Activated CD4-positive, CD25-positive, alpha-beta regulatory T cell (primary cell): ENCODE measurements at regions not wholly inside any gene's neighbourhood (a gene's known extent, or its start where the extent isn't known, plus 50 kb on each side); places are given as distances from the start of the nearest gene placed in this dataset.
"Not testable (repeated sequence)": the region's sequence is repeated elsewhere in the genome, so short reads cannot be mapped to it uniquely, and the experiment has no call there.

Experiments used
- DNase-seq, 4 experiments: peaks; one replicate each; lab custom pipeline; 2025; lab: John Stamatoyannopoulos, UW

DNA sequence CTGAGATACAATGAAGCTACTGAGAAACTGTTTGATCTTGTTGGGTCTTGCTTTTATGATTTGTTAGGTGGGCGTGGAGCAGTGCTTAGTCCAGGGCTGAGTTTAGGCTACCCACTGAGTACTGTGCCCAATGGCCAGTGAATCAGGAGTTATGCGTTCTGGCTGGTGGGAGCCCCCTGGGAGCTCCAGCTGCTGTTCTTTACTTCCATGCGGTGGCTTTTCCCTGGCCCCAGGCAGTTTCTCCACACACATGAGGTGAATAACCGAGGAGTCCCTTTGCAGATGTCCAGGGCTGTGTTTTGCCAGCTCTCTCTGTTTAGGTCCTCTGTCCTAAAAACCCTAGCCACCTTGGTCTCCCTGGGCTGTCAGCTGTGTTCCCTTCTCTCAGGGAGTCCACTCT is 106.5 kb downstream of the KLF13 start:
- DNase-seq = no peak

DNA sequence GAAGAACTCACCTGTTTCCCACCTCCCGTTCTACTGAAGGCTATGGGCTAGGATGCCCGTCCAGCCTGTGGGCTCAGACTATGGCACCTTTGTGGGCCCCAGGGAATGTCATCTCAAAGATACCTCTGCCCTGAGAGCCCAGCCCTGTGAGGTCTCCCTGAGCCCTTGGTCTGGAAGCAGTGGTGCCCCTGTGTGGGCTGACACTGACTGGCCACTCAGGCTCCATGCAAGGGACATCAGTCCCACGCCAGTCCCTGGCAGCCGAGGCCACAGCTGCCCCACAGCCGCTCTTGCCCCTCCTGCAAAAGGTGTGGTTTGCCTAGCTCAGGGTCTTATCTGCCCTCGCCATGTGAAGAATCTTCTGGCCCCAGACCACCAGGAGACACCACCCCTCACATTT is 106.9 kb downstream of the KLF13 start:
- DNase-seq = no peak

DNA sequence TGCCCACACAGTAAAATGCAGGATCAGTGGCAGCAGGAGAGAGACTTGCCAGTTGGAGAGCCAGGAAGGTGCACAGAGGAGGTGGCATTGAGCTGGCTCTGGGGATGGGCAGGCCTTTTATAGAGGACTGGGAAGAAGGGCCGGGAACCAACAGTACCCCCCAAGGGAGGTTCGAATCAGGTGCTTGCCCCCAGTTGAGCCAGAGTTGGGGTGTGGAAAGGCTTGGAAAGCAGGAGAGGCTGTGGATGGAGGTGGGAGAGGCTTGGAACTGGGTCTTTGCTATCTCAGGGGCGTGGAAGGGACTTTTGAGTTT is 107.6 kb downstream of the KLF13 start:
- DNase-seq = no peak

DNA sequence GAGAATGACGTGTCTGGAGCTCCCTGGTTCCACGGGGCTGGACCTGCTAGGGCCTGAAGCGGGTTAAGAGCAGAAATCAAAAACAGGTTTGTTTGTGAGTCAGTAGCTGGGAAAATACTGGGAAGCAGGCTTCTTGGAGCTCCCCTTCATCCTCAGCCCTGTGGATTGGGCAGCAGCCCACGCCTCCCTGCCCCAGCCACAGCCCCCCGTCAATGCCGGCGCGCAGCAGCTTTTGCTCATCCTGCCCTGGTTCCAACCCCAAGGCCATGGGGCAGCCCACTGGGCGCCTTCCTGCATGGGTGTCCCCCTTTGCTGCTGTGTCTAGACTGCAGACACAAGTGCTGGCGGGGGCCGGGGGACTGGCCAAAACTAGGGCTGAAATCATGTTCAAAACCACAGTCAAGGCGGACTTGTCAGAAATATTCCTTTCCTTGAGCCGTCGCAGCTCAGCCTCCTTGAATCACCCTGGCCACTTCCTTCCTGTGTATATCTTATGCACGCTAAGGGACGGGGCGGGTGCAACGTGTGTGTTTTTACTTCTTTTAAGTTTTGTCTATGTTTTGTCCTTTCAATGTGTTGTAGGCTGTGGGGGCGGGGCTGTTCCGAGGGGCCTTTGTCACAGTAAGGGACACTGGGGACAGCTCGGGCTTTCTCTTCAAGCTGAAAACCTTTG is 108.1 kb downstream of the KLF13 start:
- peak; percentile 50 to 67 (median 62) for DNase-seq

DNA sequence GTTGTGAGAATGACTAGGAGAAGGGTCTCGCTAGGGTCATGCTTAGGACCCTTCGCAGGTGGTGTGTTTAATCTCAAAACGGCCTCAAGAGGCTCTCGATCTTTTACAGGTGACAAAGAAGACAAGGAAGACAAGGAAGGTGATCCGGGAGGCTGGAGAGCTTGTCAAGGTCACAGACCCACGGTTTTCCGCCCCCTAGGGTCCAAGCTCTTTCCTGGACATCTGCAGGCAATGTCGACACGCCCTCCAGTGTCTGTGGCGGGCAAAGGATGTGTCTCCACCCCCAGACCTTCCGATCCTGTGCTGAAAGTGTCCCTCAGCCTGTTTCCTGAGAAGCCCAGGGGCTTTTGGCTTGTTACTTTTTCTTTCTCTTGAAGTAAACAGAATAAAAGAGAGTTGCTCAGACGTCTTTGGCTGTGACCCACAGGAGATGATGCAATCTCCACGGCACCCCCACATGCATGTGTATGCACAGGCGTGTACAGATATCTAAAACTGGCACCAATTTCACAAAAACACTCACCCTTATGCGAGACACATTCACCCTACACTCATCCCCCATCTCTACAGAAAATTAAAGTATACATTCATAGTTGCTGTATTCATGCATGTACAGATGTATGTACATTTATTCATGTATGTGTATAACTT is 108.8 kb downstream of the KLF13 start:
- peak; percentile 32 to 60 (median 46) for DNase-seq

DNA sequence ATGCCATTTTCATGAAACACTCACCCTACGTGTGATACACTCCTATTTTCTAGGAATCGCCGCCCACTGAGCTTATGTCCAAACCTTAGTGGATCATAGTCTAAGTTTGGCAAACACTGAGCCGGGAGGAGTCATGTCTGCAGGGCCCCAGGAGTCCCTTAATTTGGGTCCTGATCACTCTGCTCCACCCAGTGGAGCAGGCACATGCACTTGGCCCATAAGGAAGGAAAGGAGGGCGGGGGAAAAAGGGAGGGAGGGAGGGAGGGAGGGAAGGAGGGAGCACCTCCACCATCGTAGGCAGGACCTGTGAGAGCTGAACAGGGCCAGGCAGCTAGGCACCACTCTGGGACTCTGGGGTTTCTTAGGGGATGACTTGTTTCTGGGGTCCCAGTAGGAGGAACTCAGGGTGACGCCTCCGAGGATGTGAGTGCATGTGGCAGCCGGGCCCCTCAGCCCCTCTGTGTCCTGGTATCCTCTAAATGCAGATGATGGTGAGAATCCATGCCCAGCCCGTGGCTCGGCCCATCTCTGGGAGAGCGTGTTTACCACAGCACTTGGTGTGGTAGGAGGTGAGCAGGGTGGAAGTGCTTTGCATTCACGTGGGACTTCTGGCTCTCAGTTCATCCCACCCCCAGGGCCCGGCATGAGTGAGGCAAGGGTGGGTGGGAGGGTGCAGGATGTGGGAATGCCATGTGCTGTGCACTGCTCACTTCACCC is 109.4 kb downstream of the KLF13 start:
- DNase-seq = no peak

DNA sequence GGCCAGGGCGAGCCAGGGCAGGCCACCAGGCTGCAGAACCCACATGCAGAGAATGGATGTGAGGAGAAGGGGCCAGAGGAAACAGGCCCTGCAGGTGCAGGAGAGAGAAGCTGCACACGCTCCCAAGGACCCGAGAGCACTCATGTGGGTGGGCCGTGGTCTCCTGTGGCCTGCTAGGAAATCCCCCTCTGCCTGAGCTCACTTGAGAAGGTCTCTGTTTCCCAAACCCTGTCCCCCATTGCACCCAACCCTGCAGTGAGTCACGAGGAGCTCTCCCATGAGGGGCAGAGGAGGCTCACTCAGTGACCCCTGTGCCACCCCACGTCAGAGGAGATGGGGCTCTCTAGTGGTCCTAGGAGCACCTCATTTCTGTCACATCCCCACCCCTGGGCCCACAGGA is 111.1 kb downstream of the KLF13 start:
- peak in 1 of 4 experiments; percentile 12 for DNase-seq

DNA sequence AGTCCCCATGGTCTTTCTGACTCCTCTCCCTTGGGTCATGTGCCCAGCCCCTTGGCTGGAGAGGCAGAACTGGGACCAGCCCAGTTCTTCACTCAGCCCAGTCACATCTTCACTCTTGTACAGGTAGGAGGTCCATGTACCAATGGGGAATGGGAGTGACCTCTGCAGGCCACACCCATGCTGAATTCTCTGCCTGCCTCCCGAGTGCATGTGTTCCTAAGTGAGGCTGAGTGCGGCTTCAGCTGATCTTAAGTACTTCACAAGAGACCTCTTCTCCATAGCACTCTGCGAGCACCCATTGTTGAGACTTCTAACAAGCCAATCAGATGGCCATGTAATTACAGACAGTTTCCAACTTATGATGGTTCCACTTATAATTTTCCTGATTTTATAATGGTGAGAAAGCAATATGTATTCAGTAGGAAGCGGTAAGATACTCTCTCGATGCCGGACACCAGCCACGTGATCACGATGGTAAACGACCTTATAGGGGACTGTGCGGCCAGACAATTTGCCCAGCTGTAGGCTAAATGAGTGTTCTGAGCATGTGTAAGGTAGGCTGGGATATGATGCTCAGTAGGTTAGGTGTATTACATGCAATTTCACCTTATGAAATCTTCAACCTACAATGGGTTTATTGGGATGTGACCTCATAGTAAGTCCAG is 112.1 kb downstream of the KLF13 start:
- DNase-seq = no peak

DNA sequence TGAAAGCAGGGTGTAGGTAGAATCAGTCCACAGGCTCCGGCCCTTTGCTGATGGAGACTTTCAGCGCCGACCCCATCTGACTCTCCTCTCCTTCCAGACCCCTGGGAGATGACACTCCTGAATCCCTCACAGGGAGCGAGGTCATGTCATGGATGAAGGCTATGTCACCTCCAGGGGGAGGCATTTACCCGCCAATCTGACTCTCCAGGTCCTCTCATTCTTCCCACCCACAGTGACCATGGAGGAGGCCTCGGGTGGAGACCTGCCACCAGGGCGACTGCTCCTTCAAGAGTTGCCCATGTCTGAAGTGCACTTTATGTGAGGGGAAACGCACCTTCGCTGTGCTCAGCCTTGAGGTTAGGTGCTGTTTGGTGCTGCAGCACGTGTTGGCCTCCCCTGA is 112.7 kb downstream of the KLF13 start:
- no peak for DNase-seq

DNA sequence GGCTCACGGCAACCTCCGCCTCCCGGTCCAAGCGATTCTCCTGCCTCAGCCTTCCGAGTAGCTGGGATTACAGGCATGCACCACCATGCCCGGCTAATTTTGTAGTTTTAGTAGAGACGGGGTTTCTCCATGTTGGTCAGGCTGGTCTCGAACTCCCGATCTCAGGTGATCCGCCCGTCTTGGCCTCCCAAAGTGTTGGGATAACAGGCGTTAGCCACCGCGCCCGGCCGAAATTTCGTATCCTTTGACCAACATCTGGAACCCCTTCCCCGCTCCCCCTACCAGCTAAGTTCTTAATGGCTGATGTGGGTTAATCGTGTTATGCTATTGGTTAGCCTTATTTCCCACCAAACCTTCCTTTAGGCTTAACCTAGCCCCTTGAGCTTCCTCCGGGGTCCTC is 113.6 kb downstream of the KLF13 start:
- DNase-seq = not testable (repeated sequence)

DNA sequence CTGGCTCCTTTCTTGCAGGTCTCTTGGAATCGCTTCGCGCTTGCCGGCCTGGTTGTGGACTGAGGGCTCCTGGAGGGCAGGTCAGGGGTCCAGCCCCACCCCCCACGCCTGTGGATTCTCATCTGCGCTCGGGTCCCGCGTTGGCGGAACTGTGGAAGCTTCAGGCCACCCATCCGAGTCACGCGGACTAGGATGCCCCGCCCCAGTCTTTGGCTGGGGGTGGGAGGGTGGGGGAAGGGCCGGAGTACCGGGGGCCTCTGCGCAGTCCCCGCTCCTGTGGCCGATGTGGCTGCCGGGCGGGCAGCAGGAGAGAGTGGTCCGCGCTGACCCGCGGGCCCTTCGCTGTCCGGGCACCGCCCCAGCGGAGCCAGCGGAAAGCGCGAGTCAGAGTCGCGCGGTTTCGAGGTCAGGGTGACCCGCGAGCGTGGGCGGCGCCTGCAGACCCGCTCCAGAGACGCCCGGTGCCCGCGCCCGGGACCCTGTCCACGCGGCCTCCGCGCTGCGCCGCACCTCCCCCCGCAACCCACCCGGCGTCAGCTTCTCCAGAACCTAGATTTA is 114.2 kb downstream of the KLF13 start:
- DNase-seq = peak in 1 of 4 experiments; percentile 14

DNA sequence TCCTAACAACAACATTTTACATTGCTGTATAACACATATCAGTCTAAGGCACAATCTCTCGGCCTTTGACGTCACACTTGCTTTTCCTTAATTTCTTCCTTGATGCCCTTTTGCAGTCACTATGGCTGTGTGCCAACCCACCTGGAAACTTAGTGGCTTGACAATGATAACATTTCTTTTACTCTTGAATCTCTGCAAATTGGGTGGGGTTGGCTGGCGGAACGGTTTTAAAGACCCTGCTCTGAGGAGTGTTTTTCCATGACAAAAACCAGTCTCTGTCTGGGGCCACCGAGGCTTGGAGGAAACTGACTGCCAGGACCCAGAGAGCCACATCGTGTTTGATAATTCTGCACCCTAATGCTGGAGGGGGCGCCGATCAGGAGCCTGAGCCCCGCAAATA is 115.6 kb downstream of the KLF13 start:
- DNase-seq = no peak

DNA sequence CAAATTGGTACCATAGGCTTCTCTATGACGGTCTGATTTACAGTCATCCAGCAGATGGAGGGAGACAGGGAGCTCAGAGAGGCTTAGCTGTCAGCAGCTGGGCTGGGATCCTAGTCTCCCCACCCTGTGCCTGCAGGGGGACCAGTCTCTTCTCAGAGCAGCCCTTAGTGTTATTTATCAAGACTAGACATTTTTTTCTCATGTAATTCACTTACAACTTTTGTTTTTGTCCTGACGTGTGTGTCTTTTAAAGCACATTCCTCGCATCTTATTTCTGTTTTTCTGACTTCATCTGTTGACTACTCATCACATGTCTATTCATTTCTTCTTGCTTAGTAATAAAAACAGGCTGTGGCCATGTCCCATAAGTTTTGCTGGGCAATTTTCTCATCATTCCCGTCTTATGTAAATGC is 116.1 kb downstream of the KLF13 start:
- no peak for DNase-seq

DNA sequence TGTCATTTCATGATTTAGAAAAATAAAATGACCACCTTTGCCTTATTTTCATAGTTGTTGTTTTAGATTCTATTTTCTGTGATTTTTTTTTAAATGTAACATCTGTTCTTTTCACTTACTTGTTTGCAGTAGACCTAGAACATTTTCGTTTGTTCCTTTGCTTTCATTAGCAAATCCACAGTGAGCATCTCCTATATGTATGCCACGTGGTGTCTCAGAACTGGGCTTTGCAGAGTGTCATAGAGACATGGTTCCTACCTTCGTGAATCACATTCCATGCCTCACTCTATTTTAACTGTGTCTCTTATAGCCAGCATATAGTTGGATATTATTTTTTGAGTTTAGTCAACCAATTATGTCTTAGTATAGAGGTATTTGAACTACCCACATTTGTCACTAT is 118.2 kb downstream of the KLF13 start:
- DNase-seq = no peak

DNA sequence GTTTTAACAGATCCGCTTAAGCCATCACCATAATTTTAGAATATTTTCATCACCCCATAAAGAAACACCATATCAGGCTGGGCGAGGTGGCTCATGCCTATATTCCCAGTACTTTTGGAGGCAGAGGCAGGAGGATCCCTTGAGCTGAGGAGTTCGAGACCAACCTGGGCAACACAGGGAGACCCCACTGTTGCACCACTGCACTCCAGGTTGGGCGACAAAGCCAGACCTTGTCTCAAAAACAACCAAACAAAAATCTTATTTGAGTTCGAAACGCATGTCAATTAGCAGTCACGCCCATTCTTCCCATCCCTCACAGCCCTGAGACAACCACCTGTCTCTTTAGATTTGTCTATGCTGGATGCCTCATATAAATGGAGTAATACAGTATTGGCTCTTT is 119.9 kb downstream of the KLF13 start:
- no peak for DNase-seq

DNA sequence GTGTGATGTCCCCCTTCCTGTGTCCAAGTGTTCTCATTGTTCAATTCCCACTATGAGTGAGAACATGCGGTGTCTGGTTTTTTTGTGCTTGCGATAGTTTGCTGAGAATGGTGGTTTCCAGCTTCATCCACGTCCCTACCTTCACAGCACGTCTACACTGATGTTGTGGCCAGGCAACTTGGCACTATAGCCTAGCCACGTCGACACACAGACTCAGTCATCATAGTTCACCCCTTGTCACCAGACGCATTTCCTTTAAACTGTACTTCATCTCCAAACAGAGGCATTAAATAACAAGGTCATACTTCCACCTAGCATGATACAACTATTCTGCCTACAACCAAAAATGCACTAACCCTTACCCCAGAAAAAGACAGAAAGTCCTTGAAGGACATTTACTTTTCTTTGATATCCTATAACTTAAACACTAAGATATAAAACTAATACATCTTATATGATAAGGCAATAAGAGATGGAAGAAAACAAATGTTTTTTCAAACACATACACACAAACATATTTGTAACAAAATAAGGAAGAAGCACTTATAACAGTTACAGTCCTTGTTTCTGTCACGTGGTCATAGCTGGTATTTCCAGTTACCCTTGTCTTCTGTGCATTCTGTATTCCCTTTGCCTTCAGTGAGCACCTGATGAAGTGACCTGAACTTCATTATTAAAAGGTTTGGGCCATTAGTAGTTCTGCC is 121.4 kb downstream of the KLF13 start:
- no peak for DNase-seq

DNA sequence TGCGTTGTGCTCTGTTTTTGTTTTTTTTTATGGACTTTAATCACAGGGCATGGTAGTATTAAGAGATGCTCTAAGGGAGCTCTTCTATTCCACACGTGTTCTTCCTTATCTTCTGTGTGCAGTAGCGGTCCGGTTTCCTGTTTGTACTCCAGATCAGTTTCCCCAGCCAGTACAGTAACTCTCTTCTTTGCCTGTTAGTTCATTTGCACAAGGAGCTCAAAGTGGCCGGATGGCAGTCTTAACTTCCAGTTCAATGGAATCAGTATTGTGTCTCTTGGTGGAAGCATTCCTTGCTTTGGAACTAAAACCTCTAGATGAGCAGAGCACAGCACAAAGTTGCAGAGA is 122.0 kb downstream of the KLF13 start:
- no peak for DNase-seq

DNA sequence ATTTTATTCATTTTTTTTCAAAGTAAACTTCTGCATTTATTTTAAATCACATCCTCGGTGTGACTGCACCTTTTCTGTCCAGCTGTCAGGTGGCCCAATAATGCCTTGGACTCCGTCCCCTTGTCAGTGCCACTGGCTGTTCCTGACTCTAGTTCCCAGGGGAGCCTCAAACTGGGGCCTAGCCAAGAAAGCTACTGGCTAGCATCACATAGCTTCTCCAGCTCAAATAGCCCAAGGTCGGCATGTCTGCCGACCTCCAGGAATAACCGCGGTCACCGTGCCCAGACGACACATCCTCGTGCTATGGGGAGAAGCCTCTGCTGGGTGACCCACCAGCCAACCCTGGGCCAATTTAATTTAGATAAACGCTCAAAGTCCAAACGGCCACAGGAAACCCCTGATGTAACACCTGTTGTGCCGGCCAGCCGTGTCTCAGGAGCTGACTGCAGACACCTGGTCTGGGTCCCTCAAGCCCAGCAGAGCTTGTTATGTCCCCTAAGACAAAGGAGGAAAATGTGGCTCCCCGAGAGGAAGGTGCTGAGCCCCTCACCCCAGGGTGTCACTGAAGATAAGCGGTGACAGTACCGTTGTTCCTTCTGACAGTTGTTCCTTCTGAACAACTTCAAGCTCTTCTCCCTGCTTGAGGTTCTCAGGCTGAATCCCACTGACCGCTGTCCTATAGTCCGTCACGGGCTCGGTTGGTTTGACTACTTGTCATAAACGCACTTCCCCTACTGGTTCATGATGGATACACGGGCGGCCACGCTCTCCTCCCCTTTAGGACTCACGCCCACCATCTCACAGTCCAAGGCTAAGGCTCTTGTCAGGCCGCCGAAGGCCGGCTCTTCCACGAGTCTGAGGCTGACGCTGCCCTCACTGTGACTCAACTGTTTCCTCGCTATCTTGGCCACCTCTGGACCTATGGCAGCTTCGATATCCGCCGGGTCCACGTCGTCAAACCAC is 126.2 kb downstream of the KLF13 start:
- DNase-seq = no peak

DNA sequence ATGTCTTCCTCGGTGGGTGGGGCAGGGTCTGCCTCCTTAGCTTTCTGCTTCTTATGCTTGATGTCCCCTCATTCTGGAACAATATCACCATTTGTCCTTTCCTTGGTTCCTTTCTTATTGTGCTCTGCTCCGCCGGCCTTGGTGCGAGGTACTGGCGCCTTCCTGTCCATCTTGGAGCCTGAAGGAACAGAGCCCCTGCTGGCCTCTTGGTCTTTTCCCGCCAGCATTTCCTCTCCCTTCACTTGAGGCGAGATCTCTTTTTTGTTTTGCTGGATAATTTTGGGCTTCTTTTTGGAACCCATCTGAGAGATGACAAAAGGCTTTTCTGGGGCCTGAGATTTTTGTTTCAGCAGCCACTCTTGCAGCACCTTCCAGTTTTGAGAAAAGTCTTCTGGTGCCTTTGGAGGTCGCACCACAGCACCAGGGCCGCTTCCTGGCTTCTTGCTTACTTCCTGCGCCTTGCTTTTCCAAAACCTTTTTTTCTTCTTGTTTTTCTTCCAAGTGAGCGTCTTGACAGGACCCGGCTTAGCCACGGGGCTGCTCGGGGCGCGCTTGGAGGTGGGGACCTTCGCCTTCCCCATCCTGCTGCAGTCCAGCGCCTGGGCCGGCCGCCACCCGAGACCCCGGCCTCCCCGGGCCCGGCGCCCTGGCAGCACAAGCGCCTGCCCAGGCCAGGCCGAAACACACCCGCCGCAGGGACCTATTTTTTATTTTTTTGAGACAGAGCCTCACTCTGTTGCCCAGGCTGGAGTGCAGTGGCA is 127.1 kb downstream of the KLF13 start:
- no peak for DNase-seq

DNA sequence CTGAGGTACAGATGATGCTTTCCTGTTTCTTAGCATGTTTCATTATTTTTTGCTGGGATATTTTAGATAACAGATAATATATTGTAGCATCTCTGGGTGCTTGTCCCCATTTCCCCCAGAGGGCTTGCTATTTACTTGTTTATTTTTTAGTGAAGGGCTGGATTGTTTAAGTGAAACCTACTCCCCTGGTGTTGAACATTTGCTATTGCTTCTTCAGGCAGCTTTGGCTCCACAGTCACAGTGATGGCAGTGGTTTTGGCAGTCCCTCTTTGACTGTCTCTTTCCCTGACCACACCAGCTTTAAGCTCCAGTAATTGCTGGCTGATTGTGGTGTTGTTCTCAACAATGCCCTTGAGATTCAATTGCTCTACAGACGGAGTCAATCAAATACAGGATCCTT is 128.9 kb downstream of the KLF13 start:
- DNase-seq = no peak
